ENCODE measurements at regions not wholly inside any gene's neighbourhood (a gene's known extent, or its start where the extent isn't known, plus 50 kb on each side); places are given as distances from the start of the nearest gene placed in this dataset.

- no peak overlapping the region for H3K27ac ChIP-seq (ENCODE audit: low read depth in 1 of 2, low read length in 2 of 2)
- Mint-ChIP-seq H3K27ac (peak overlapping the region in 1 of 7 donors; percentile 20), H3K4me1 (no peaks in the 10 kb centered on the region), H3K36me3 (no peaks in the 10 kb centered on the region), H3K27me3 (ENCODE audit: low read depth in 3 of 3) (peaks cover 0 to 5% (median 2%) of the 10 kb centered on the region in 3 donors), H3K9me3 (peaks cover 3 to 11% (median 5%) of the 10 kb centered on the region in 7 donors), H3K4me3 (no peak overlapping the region)
- H3K9me3 ChIP-seq (replicated peaks in 1 of 2; ENCODE audit: control insufficient read depth in 1 of 2, insufficient read depth in 1 of 2, low read length in 2 of 2) = no peaks in the 10 kb centered on the region
- H3K4me1 ChIP-seq (ENCODE audit: control insufficient read depth in 1 of 2, insufficient read depth in 2 of 2, low read length in 2 of 2) = no peaks in the 10 kb centered on the region
- no peak for DNase-seq
- intact Hi-C loops (cut with micrococcal nuclease) = no loop called here
- H3K36me3 ChIP-seq (replicated peaks in 1 of 2; ENCODE audit: control insufficient read depth in 1 of 2, insufficient read depth in 2 of 2, low read length in 2 of 2) = no peaks in the 10 kb centered on the region
- H3K27me3 ChIP-seq (ENCODE audit: control insufficient read depth in 2 of 2, insufficient read depth in 2 of 2, low read length in 2 of 2) = no peaks in the 10 kb centered on the region
- no peak overlapping the region for H3K9ac ChIP-seq (ENCODE audit: insufficient read depth, low read length, poor library complexity, severe bottlenecking)
- no peak overlapping the region for H2AFZ ChIP-seq (ENCODE audit: insufficient read depth, low read depth, low read length, poor library complexity, severe bottlenecking)
- H3K4me3 ChIP-seq (replicated peaks in 1 of 3; ENCODE audit: low read depth in 2 of 3, low read length in 3 of 3) = no peak overlapping the region
- H4K20me1 ChIP-seq (ENCODE audit: insufficient read depth, low read length) = no peaks in the 10 kb centered on the region
- no peaks in the 10 kb centered on the region for H3K79me2 ChIP-seq (ENCODE audit: insufficient read depth, low read length)
- 92% methylated on average over 2 of the region's 4 CpGs for WGBS (ENCODE audit: insufficient coverage)
- no peak for TF ChIP-seq CTCF (IDR thresholded peaks at IDR 0.05)
- no peak overlapping the region for H3K4me2 ChIP-seq (replicated peaks; ENCODE audit: extremely low read depth, low read length, poor library complexity, severe bottlenecking)
Measured at GRCh38 chr4:138740816-138741745, 274.5 kb upstream of the NOCT start.

DNA sequence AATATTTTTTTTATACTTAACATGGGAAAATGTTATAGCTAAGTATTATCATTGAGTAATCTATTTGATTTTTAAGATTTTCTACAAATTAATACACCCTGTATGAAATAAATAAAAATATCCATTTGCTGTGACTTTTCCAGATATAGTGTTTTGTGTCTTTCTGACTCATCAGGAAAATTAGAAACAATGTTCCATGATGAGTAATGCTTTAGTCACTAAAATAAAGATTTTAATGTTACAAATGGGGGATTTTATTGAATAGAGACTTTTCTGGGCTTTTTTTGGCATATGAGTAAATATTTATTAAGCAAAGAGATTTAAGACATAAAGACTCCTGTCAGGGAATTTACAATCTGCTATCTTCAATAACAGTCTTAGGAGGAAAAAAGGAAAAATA lies 279.2 kb upstream of the NOCT start:
- H3K4me2 ChIP-seq (replicated peaks; ENCODE audit: extremely low read depth, low read length, poor library complexity, severe bottlenecking) = no peak overlapping the region

More for the DNA sequence above, 279.2 kb upstream of the NOCT start:
- H3K9me3 Mint-ChIP-seq = peaks cover 2 to 13% (median 5%) of the 10 kb centered on the region in 7 donors
- peaks cover 0 to 2% (median 2%) of the 10 kb centered on the region in 3 donors for H3K27me3 Mint-ChIP-seq (ENCODE audit: low read depth in 3 of 3)
- no peaks in the 10 kb centered on the region for H3K9me3 ChIP-seq (replicated peaks in 1 of 2; ENCODE audit: control insufficient read depth in 1 of 2, insufficient read depth in 1 of 2, low read length in 2 of 2)
- H3K4me3 ChIP-seq (replicated peaks in 1 of 3; ENCODE audit: low read depth in 2 of 3, low read length in 3 of 3) = no peak overlapping the region
- H3K4me1 ChIP-seq (ENCODE audit: control insufficient read depth in 1 of 2, insufficient read depth in 2 of 2, low read length in 2 of 2) = no peaks in the 10 kb centered on the region
- no peaks in the 10 kb centered on the region for H3K36me3 ChIP-seq (replicated peaks in 1 of 2; ENCODE audit: control insufficient read depth in 1 of 2, insufficient read depth in 2 of 2, low read length in 2 of 2)
- H3K4me1 Mint-ChIP-seq = no peaks in the 10 kb centered on the region
- no peaks in the 10 kb centered on the region for H3K79me2 ChIP-seq (ENCODE audit: insufficient read depth, low read length)
- H3K36me3 Mint-ChIP-seq = no peaks in the 10 kb centered on the region
- no peaks in the 10 kb centered on the region for H4K20me1 ChIP-seq (ENCODE audit: insufficient read depth, low read length)
- H3K4me3 Mint-ChIP-seq = no peak overlapping the region
- no peak for TF ChIP-seq CTCF (IDR thresholded peaks at IDR 0.05)
- no peak overlapping the region for H2AFZ ChIP-seq (ENCODE audit: insufficient read depth, low read depth, low read length, poor library complexity, severe bottlenecking)
- no peak overlapping the region for H3K27ac ChIP-seq (ENCODE audit: low read depth in 1 of 2, low read length in 2 of 2)
- intact Hi-C loops (cut with micrococcal nuclease) = no loop called here
- H3K27me3 ChIP-seq (ENCODE audit: control insufficient read depth in 2 of 2, insufficient read depth in 2 of 2, low read length in 2 of 2) = no peaks in the 10 kb centered on the region
- no peak for DNase-seq
- no peak overlapping the region for H3K9ac ChIP-seq (ENCODE audit: insufficient read depth, low read length, poor library complexity, severe bottlenecking)
- no peak overlapping the region for H3K27ac Mint-ChIP-seq

All from CD14-positive monocyte (primary cell).